Left renal pelvis (tissue), 4 donors: ENCODE measurements at regions not wholly inside any gene's neighbourhood (a gene's known extent, or its start where the extent isn't known, plus 50 kb on each side); places are given as distances from the start of the nearest gene placed in this dataset.
"Not testable (repeated sequence)": the region's sequence is repeated elsewhere in the genome, so short reads cannot be mapped to it uniquely, and the experiment has no call there.

Source experiments
- DNase-seq, 4 donors: peaks; one replicate each; pipeline ENCODE4 v3.0.0-alpha.2; 2013; ENCODE audit warnings: low read depth in 4 of 4, low spot score in 3 of 4

DNA sequence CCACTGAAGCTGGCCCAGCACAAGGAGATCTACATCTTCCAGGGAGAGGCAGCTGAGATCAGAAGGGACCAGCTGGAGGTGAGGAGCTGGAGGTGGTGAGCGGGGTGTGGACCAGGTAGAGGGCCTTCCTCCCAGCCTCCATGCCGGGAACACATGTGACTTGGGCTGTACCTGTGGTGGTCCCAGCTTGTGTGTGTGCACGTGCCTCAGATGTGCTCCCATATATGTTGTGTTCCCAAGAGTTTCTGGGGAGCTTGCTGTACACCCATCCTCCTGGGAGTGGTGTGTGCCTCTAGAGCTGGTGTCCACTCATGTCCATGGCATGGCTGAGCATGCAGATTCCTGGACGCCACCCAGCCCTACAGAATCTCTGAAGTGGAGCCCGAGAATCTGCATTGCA lies 183.7 kb upstream of the AKAP13 start:
- DNase-seq = not testable (repeated sequence)

GRCh38 chr15:85197582-85197981 lies 182.8 kb upstream of the AKAP13 start:
- not testable (repeated sequence) for DNase-seq

- DNase-seq = not testable (repeated sequence)
Measured at GRCh38 chr15:85198432-85198831, 182.0 kb upstream of the AKAP13 start.

GRCh38 chr15:85200215-85200614 lies 180.2 kb upstream of the AKAP13 start:
- not testable (repeated sequence) for DNase-seq

DNA sequence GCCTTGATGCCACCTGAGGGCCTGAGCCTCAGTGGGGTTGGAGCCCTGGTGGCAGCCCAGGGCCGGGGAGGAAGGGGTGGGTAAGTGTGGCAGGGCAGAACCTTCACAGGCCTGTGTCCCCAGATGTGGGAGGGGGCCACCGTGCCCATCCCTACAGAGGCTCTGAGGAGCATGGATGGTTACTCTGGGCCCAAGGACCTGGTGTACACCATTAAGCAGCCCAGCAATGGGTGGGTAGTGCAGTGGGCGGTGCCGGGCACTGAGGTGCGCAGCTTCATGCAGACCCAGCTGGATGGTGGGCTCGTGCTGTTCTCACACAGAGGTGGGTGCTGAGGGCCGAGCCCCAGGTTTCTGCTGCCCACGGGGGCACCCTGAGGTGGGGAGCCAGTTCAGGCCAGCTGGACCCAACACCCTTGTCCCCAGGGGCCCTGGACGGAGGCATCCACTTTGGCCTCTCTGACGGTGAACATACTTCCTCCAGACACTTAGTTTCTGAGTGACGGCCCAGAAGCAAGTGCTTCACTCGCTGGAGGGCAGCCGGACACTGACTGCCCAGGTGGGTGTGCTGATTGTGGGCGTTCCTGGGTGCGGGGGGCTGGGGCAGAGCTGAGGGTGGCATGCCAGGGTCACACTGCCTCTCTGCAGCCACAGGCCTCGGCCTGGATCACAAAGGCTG lies 179.1 kb upstream of the AKAP13 start:
- DNase-seq = not testable (repeated sequence)

DNA sequence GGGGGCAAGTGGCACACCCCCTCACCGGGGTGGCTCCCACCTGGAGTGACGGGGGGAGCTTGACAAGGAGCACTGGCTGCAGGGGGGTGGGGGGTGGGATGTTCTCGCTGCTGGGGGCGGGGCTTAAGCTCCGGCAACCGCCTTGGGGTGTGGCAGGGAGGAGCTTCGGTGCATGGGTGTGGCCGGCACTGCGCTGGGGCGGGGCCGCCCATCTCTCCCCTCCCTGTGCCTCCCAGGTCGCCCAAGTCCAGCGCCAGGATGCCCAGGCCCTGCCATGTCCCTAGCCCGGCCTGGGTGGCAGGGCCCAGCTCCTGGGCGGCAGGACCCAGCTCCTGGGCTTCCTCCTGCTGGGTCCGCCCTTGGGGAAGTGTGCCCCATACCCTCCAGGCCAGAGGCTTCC lies 175.9 kb upstream of the AKAP13 start:
- not testable (repeated sequence) for DNase-seq

DNA sequence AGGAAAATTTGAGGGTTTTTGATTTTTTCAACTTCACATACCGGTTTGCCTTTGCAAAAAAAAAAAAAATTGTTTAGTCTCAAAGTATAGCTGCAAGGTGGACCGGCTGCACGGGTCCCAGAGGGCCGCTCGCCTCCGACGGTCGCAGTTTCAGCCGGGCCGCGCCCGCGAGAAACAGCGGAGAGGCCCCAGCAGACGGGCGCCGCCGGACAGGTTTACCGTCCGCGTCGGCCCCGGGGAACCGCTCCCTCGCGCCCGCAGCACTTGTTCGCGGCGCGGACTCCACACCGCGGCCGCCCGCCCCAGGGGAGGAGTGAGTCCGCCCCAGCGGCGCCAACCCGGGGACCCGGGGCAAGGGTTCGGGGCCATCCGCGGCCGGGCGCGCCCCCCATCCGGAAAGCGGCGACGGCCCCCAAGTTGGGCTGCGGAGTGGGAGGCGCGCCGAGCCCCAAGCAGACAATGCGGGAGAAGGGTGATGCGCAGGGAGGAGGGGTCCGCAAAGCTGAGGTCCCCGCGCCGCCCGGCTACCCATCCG lies 146.5 kb upstream of the AKAP13 start:
- DNase-seq = not testable (repeated sequence)

- not testable (repeated sequence) for DNase-seq
Measured at GRCh38 chr15:85234450-85235196, 145.8 kb upstream of the AKAP13 start.

- not testable (repeated sequence) for DNase-seq
Measured at GRCh38 chr15:85244056-85244455, 136.3 kb upstream of the AKAP13 start.

- DNase-seq = not testable (repeated sequence)
Measured at GRCh38 chr15:85250938-85251542, 129.4 kb upstream of the AKAP13 start.

- DNase-seq = not testable (repeated sequence)
Measured at GRCh38 chr15:85253196-85253915, 127.0 kb upstream of the AKAP13 start.

- not testable (repeated sequence) for DNase-seq
Measured at GRCh38 chr15:85254961-85255360, 125.4 kb upstream of the AKAP13 start.

- DNase-seq = not testable (repeated sequence)
Measured at GRCh38 chr15:85255502-85255901, 124.9 kb upstream of the AKAP13 start.

GRCh38 chr15:85256009-85256997 lies 124.1 kb upstream of the AKAP13 start:
- not testable (repeated sequence) for DNase-seq

DNA sequence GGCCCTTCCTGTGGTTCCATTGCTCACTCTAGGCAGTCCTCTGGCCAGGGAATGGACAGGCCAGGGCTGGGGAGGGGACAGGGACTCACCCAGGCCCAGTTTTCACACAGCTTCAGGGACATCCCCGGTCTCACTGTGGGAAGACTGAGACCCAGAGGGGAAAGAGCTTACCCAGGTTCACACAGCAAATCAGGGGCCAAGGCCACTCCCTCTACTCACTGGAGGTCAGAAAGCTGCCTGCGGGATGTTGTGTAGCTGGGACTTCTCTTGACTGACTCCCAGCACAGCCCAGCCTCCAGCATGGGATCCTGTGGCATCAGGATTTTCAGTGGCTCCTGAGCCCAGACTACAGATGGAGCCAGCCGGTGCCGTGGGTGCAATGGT lies 122.3 kb upstream of the AKAP13 start:
- DNase-seq = not testable (repeated sequence)

DNA sequence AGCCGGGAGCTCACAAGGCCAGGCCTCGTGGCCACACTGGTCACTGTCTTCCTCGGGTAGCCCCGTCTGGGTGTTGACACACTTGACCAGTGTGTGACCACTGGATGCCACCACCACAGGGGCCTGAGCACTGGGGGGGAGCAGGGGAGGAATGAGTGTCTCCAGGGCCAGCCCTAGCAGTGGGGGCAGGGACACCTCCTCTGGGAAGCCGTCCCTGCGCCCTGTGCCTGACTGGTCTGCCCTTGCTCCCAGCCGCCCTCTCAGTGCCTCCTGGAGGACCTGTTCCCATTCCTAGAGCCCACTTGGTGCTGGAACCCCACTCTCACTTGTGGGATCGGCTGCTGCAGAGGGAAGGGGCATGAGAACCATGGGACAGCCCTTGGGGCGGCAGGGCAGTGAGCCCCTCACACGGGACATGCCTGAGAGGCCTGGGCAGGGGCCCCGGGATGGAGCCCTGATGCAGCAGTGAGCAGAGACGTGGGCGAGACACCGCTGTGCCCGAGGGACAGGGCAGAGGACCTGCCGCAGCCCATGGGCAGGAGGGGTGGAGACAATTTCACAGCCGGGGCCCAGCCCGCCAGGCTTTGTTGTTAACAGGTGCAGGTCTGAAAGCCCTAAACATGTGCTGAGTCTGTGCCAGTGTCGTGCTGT lies 121.7 kb upstream of the AKAP13 start:
- DNase-seq = not testable (repeated sequence)

- not testable (repeated sequence) for DNase-seq
Measured at GRCh38 chr15:85260526-85260925, 119.9 kb upstream of the AKAP13 start.

- not testable (repeated sequence) for DNase-seq
Measured at GRCh38 chr15:85262461-85263055, 117.8 kb upstream of the AKAP13 start.
